Right hindlimb (tissue), 1 donor: ENCODE measurements at regions not wholly inside any gene's neighbourhood (a gene's known extent, or its start where the extent isn't known, plus 50 kb on each side); places are given as distances from the start of the nearest gene placed in this dataset.

Source experiments
- DNase-seq: peaks from one replicate; pipeline ENCODE4 v3.0.0-alpha.2; 2018

DNA sequence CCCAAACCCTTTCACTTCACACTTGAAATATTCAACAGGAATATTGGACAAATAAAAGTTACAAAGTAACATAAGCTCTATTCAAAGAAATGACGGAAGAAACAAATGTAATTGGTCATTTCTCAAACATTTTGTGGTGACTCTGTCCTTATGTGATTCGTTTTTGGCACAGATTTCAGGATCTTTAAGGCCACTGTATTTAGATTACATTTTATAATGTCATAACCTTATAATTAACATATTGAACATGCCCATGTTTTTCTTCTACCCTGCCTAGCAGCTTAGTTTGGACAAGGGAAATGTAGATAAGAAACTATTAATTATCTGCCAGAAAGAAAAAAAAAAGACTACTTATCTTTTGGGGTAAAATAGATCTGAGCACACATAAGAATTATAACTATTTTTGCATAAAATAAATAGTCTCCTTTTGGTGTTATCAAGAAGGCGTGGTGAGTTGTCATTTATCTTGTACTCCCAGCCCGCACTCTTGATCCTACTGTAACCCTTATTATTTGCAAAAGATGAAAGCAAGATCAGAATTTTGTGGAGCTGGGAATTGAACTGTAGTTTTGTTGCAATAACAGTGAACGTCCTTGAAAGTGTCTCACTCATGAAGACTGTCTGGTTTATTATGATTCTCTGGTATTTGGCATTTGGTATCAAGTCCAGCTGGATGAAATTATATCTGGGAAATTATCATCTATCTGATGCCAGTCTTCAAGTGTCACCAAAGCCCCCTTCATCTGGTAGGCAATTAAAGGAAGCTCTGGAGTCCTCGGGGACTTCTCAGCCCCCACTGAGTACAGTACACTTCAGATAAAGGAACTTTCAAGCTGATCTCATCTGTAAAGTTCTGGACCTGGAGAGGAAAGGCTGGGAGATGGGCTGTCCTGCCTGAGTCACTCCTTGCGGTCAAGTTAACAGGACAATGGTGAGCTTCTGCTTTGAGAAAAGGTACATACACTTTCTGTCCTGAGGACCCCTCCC, 175.7 kb upstream of the INHBA start:
- DNase-seq: no peak

DNA sequence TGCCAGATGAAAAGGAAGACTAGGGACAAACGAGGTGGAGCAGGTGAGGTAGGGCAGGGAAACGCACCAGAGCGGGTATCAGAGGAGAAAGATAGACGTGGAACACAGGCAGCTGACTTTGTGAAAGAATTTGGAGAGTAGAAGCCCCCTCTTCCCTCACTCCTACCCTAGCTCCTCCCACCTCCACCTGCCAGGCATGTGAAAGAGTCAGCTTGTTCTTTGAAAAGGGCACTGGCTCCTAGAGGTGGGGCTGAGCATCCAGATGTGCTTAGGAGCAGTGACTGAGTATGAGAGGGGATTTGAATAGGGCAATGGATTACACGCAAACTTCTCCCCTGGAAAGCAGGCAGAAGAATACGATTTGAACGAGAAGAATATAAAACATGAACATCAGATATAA, 174.2 kb upstream of the INHBA start:
- no peak for DNase-seq

DNA sequence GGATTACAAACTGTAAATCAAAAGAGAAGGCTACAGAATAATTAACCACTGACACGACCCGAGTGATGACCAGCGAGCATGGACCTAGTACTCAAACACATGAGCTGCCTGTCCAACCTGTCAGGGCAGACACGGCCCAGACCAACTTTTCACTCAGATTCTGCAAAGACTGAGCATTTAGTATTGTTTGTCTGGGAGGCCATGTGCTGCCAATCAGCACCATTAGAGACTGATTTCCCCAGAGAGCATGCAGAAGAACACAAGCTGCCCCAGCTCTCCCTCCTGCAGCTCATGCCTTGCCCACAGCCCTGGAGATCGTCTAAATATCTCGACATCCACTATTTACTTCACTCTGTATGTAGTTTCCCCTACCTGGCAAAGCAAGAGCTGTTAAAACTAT, 172.6 kb upstream of the INHBA start:
- DNase-seq: no peak

DNA sequence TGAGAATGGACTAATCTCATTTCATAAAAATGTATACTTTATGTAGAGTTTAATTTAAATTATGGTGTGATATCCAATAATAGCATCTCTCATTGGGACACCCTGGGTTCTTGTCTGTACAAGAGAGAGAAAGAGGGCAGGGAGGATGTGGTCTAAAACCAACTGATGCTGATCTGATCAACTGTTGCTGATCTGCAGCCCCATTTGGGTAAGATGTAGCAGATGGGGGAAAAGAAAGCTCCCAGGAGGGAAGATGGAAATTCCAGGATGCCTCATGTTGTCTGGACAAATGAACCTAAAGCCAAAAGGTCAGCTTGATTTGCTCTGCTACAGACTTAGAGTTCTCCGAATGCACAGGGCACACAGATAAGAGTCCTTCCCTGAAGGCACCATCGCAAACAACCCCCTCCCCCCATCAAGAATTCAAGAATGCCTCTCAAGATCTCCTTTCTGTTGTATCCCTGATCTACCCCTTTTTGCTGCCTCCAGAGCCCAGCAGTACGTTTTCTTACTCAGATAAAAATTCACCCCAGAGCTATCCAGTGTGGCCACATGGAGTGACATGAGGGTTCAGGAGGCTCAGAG, 171.4 kb upstream of the INHBA start:
- DNase-seq: no peak

DNA sequence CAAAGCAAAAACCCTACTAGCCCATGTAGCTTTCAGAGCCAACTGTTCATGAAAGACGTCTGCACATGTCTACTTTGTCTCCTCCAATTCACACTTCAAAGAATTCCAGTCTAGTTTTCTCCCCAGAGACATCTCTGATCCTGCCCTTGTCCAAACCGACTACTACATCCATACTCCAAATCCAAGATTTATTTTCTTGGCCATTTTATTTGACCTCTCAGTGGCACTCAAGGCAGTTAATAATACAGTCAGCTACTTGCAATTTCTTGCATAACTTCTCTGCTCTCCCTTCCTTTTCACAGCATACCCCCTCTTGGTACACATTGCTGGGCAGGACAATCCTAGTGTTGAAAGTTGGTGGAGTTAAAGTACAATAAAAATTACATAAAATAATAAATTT, 170.9 kb upstream of the INHBA start:
- DNase-seq: no peak

DNA sequence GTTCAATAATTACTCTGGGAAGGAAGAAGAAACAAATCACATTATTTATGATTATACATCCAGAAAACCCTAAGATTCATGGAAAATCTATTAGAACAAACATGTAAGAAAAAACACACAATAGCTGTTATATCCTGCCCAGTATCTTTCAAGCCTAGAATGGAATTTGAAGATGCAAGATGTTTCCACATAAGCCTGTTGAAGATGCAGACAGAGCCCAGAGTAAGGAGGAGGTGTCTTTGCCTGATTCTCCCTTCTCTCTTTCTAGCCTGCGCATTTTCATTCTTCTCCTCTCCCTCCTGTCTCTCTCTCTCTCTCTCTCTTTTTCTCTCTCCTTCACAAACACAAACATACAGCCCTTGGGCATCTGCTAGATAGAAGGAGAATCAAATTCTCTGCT, 170.1 kb upstream of the INHBA start:
- DNase-seq: no peak

DNA sequence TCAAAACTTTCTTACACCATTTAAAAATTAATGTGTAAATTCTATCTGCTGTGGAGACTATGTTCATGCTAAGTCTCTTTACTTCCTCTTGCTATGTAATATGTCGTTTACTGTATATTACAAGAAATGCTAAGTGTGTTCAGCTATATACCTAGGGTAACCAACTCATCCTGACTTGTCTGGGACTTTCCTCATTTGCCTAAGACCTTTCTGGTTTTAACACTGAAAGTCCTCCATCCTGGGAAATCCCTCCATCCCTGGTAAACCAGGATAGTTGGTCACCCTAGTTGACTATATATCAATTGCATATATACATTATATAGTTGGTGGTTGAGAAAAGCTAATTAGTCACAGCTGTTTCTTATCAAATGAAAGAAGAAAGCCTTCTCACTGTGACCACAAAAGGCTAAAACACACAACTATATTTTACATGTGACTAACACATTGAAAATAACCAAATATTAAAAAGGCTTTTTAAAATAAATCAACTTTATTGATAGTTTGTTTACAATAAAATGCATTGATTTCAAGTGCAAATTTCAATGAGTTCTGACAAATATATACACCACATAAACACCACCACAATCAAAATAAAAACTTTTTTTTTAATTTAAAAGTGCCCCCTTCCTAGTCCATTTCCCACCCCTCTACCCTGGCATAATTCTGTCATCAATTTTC, 167.7 kb upstream of the INHBA start:
- no peak for DNase-seq

DNA sequence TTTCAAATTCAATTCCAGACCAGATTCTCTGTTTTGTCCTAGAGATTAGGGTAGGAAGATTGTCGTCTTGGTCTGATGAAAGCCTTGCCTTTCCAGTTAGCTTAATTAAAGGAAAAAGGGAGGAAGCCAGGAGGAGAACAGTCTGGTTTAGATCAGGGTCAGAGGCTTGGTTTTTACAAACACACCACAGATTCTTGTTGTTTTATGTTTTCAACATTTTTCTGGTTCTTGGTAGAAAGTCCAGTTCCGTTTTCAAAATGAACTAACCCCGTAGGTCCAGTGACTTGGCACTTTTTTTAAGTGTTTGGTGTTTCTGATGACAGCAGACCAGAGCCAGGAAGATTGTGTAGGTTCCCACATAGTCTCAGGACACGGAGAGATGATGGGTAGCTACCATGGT, 167.1 kb upstream of the INHBA start:
- no peak for DNase-seq

DNA sequence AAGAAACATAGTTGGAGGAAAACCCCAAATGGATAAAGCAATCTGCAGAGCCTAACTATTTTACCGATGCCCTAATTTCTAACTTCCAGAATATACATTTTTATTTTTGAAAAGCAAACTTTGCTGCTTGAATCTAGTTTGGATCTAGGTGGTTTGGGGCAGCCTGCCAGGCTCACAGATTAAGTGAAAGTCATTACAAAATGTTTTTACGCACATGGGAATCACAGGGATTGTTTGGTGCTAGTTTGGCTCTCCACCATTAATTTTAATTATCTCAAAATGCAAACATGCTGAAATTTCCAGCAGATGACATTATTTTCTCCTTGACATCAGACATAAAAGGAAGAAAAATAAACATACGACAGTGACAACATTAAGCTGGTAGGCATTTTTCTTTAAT, 166.7 kb upstream of the INHBA start:
- no peak for DNase-seq

DNA sequence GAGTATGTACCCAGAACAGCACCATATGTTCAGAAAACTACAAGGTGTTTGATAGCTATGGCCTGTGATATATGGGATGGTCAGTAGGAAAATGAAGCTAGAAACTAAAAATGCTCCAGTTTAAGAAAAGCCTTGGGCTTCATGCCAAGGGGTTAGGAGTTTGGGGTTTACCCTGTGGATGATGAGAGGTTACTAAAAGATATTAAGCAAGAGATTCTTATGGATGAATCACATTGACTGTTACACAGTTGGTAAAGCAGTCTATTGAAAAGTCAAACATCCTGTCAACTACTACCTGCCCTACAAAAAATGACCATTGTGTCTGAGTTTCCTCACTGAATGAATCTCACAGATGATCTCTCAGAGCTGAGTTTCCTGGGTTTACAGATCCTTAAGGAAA, 166.2 kb upstream of the INHBA start:
- no peak for DNase-seq

DNA sequence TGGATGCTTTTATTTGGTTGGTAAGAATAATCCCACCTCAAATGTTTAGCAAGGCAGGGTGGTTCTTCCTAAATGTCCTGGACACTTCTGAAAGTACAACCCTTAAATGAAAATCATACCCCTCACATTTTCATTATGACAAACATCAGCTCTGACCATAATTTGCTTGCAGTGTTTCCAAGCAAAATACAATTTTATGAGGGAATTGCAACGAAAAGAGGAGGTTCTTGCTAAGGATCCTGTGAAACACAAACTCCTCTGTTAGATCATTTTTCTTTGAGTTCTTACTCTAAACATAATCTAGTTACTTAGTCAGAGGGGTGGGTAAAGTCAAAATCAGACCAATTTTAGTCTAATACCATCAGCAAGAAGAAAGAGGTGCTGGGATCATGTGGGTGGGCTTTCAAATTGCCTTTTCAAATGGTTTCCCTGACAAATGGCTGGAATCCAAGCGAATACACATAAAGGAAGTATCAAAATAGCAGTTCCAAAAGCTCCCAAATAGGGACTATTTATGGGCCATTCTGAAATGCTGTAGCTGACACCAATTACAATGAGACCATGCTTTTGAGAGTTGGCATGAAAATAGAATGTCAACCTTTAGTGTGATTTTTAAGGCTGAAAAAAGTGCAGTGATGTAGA, 164.9 kb upstream of the INHBA start:
- no peak for DNase-seq

DNA sequence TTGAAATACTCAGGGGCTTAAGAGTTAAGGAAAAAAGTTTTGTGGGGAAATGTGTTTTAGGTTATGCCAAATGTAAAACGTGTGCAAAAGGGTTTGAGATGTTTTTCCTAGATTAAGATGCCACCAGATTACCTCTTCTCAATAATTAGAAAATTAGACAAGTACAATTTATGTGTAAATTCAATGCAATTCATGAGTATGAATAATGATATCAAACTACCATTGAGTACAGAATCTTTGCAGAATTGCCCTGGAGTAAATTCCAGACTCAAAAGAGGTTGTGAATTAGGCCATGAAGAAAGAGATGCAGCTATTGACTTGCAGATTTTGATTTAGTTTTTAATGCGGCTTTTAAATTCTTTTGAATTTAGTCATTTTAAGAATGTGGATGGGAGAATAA, 159.4 kb upstream of the INHBA start:
- no peak for DNase-seq

DNA sequence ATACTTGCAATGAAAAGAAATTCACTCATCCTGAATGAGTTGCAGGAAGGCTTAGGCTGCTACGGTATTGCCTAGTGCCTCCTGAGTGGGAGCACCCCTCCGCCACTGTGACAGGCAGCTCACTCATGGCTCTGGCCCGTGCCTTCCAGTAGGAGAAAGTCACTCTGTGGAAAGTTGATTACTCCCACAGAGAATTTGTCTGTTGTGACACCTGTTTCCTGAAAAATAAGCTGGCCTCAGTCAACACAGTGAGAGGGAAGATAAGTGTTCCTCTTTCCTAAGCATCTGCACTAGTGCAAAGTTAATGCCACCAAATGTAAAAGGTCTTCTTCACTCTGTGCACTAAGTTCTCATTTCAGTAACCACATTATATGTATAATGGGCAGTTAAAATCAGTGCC, 158.8 kb upstream of the INHBA start:
- no peak for DNase-seq

DNA sequence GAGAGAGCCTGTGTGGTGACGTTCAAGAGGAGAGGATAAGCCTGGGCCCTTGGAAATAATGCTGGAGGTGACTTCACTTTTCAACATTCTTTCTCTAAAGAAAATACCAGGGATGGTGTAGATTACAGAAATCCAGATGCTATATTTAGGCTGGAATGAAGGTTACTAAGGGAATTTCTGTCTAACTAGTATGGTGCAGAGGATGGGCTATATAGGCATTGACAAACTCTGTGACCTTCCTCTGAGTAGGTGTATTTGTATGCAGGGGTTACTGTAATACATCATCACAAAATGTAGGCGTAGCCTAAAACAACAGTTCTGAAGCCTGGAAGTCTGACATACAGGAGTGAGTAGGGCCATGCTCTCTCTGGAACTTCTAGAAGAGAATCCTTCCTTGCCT, 155.3 kb upstream of the INHBA start:
- DNase-seq: no peak

DNA sequence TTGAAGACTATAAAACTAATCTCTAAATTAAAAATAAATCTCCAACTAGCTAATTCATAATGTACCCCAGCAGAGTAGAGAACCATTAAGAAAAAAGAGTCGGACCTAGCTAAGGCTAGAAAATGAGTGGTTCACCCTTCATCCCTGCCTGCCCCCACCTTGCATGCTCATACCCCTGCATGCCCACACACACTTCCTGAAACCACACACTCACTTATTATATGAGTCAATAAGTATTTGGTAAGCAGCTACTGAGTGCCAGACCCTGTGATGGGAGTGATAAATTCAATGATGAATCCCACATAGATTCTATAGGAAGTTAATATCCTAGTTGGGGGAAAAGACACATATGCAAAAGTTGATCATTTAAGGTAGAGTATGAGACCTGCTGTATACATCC, 152.9 kb upstream of the INHBA start:
- no peak for DNase-seq

DNA sequence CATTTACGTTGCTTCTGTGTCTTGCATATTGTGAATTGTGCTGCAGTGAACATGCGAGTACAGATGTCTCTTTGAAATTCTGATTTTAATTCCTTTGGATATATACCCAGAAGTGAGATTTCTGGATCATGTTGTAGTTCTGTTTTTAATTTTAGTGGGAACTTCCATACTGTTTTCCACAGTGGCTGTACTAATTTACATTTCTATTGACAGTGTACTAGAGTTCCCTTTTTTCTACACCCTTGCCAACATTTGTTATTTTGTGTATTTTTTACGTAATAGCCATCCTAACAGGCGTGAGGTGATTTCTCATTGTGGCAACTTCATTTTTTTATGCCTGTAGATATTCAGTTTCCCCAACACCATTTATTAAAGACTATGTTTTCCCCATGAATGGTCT, 144.7 kb upstream of the INHBA start:
- DNase-seq: no peak

DNA sequence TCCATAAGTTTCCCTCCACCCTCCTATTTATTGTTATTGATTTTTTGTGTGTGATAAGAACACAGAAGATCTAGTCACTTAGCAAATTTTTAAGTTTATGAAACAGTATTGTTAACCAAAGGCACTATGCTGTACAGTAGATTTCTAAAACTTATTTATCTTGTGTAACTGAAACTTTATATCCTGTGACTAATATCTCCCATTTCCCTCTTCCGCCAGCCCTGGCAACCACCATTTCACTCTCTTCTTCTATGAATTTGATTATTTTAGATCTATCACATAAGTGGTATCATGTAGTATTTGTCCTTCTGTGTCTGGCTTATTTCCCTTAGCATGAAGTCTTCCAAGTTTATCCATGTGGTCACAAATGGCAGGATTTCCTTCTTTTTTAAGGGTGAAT, 144.3 kb upstream of the INHBA start:
- no peak for DNase-seq

DNA sequence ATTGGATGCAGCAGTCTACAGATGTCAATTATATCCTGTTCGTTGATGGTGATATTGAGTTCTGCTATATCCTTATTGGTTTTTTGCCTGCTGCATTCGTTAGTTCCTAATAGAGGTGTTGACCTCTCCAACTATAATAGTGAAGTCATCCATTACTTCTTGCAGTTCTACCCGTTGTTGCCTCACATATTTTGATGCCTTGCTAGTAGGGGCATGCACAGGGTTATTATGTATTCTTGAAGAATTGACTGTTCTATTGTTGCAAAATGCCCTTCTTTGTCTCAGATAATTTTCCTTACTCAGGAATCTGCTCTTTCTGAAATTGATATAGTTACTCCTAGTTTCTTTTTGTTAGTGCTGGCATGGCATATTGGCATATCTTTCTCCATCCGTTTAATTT, 140.1 kb upstream of the INHBA start:
- no peak for DNase-seq

DNA sequence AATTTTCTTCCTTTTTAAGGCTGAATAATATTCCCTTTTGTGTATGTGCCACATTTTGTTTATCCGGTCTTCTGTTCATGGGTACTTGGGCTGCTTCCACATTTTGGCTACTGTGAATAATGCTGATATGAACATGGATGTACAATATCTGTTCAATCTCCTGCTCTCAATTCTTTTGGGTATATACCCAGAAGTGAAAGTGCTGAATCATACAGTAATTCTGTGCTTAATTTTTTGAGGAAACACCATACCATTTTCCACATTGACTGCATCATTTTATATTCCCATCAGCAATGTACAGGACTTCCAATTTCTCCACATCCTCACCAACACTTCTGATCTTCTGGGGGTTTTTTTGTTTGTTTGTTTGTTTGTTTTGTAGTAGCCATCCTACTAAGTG, 135.0 kb upstream of the INHBA start:
- DNase-seq: no peak

DNA sequence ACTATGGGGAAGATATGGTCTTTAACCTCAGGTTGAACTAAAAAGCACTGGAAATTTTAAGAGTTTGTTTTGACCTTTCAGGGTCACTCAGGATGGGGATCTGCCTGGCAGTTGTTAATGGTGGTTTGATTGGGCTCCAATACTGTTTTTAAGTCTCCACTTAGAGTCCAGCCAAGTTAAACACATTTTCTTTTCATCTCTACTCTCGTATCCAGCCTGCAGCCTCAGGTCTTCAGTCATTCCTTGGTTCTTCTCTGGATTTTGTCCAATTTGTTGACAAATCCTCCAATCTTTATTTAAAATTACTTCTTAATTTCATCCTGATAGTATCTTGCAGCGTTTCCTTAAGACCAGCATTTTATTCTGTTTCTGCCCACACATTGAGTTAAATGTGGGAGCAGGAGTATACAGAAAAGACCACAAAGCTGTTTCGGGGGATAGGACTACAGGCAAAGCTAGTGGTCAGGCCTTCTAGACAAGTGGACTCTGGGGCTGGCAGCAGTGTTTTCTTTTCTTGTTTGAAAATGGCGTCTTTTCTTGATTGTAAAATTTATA, 133.2 kb upstream of the INHBA start:
- DNase-seq: no peak

DNA sequence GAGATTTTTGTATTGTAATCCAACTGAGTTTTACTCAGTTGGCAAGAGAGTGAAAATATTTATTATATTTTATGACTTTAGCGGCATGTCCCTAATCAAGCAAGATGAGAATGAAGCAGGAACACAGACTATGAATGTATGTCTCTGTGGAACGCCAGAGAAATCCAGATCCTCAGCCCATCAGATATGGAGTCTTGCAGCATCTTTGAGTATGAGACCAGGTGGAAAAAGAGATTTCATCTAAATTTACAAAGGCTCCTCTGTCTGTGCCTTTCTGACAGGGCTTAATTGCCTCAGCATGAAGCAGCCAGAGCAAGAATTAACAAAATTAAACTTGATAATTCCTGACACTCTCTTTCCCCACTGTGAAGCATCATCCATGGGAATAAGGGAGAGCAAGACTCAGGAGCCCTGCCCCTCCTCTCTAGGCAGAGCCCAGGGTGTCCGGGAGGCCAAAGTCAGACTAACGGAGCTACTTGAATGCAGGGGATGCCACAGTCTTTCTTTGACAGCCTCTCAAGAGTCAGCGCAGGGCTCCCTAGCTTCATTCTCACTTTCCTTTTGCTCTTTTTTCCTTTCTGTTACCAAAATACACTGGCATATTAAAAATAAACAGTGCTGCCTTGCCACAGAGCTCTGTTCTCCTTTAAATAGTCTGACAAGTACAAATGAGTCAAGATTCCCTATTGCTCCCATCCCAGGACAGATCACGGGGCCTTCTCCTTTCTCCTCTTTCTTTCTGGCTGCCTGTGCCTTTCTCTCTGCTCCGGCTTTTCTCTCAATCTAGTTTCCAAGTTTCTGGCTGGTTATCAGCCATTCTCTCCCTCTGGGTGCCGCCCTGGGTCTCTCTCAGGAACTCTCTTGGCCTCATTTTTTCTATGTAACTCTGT, 132.2 kb upstream of the INHBA start:
- DNase-seq: peak; percentile 45

DNA sequence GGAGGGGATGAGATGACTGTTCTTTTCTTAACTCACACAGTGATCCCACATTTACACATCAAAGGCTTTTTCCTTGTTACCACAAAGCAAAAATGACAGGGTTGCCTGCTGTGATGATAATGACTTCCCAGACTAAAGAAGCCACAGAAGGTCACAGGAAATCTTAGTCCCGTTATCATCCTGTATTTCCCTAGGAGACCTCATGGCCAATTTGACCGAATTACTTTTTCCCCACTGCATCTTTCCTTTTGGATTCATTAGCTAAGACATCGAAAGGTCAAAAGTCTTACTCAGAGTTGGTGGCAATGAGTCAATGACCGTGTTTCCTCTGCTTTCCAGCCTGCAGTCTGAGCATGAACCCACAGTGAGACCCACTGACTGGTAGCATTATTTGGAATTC, 130.1 kb upstream of the INHBA start:
- no peak for DNase-seq
